ENCODE measurements at regions not wholly inside any gene's neighbourhood (a gene's known extent, or its start where the extent isn't known, plus 50 kb on each side); places are given as distances from the start of the nearest gene placed in this dataset.
"Not testable (repeated sequence)": the region's sequence is repeated elsewhere in the genome, so short reads cannot be mapped to it uniquely, and the experiment has no call there.

- no peak for DNase-seq (ENCODE audit: low spot score)
These were observed 306.0 kb downstream of the MYCN start for GRCh38 chr2:16246281-16246850.

GRCh38 chr2:16245481-16246054 lies 305.2 kb downstream of the MYCN start:
- DNase-seq (ENCODE audit: low spot score): no peak

- no peak for DNase-seq (ENCODE audit: low spot score)
These were observed 304.6 kb downstream of the MYCN start for GRCh38 chr2:16244966-16245320.

- no peak for DNase-seq (ENCODE audit: low spot score)
These were observed 304.0 kb downstream of the MYCN start for GRCh38 chr2:16244153-16244965.

- no peak for DNase-seq (ENCODE audit: low spot score)
These were observed 303.2 kb downstream of the MYCN start for GRCh38 chr2:16243411-16243996.

GRCh38 chr2:16242906-16243305 lies 302.6 kb downstream of the MYCN start:
- no peak for DNase-seq (ENCODE audit: low spot score)

GRCh38 chr2:16241166-16242160 lies 301.1 kb downstream of the MYCN start:
- DNase-seq (ENCODE audit: low spot score): no peak

- DNase-seq (ENCODE audit: low spot score): no peak
These were observed 300.1 kb downstream of the MYCN start for GRCh38 chr2:16240402-16240801.

- no peak for DNase-seq (ENCODE audit: low spot score)
These were observed 299.0 kb downstream of the MYCN start for GRCh38 chr2:16239296-16239850.

GRCh38 chr2:16238786-16239185 lies 298.4 kb downstream of the MYCN start:
- DNase-seq (ENCODE audit: low spot score): no peak

- no peak for DNase-seq (ENCODE audit: low spot score)
These were observed 297.8 kb downstream of the MYCN start for GRCh38 chr2:16238001-16238761.

GRCh38 chr2:16235747-16236146 lies 295.4 kb downstream of the MYCN start:
- DNase-seq (ENCODE audit: low spot score): no peak

GRCh38 chr2:16235291-16235690 lies 294.9 kb downstream of the MYCN start:
- DNase-seq (ENCODE audit: low spot score): not testable (repeated sequence)

- no peak for DNase-seq (ENCODE audit: low spot score)
These were observed 288.6 kb downstream of the MYCN start for GRCh38 chr2:16228951-16229350.

GRCh38 chr2:16228471-16228870 lies 288.1 kb downstream of the MYCN start:
- DNase-seq (ENCODE audit: low spot score): no peak

GRCh38 chr2:16227811-16228462 lies 287.6 kb downstream of the MYCN start:
- no peak for DNase-seq (ENCODE audit: low spot score)

- DNase-seq (ENCODE audit: low spot score): no peak
These were observed 286.8 kb downstream of the MYCN start for GRCh38 chr2:16226943-16227664.

- DNase-seq (ENCODE audit: low spot score): no peak
These were observed 286.0 kb downstream of the MYCN start for GRCh38 chr2:16226381-16226780.

GRCh38 chr2:16225545-16225944 lies 285.2 kb downstream of the MYCN start:
- no peak for DNase-seq (ENCODE audit: low spot score)
